Stimulated activated CD8-positive, alpha-beta memory T cell treated with anti-CD3 and anti-CD28 coated beads, Interleukin-7, amount 100 ng/mL, for 24 hours (primary cell): ENCODE measurements at regions not wholly inside any gene's neighbourhood (a gene's known extent, or its start where the extent isn't known, plus 50 kb on each side); places are given as distances from the start of the nearest gene placed in this dataset.

Source experiments
- DNase-seq: peaks from one replicate; pipeline ENCODE4 v3.0.0-alpha.2; 2020; ENCODE audit warnings: low read depth

- no peak for DNase-seq
Measured at GRCh38 chr17:77572065-77572601, 386.4 kb upstream of the TNRC6C start.

GRCh38 chr17:77572851-77573250 is 385.7 kb upstream of the TNRC6C start:
- no peak for DNase-seq

DNA sequence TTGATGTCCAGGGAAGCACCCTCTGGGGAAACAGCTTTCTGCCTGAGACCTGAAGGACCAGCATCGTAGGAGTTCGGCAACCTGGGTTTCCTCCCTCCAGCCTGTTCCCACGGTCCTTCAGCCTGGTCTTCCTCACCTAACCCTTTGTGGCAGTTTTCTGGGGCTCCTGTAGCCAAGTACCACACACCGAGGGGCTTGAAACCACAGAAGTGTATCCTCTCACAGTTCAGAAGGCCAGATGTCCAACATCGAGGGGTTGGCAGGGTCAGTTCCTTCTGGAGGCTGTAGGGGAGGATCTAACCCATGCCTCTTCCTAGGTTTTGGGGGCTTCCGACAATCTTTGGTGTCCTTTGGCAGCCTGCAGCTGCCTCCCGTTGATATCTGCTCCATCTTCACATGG is 381.0 kb upstream of the TNRC6C start:
- no peak for DNase-seq

- DNase-seq = no peak
Measured at GRCh38 chr17:77579131-77579530, 379.4 kb upstream of the TNRC6C start.

GRCh38 chr17:77579682-77580081 is 378.8 kb upstream of the TNRC6C start:
- no peak for DNase-seq

GRCh38 chr17:77580531-77581270 is 377.8 kb upstream of the TNRC6C start:
- no peak for DNase-seq

GRCh38 chr17:77581480-77581879 is 377.0 kb upstream of the TNRC6C start:
- DNase-seq = no peak

DNA sequence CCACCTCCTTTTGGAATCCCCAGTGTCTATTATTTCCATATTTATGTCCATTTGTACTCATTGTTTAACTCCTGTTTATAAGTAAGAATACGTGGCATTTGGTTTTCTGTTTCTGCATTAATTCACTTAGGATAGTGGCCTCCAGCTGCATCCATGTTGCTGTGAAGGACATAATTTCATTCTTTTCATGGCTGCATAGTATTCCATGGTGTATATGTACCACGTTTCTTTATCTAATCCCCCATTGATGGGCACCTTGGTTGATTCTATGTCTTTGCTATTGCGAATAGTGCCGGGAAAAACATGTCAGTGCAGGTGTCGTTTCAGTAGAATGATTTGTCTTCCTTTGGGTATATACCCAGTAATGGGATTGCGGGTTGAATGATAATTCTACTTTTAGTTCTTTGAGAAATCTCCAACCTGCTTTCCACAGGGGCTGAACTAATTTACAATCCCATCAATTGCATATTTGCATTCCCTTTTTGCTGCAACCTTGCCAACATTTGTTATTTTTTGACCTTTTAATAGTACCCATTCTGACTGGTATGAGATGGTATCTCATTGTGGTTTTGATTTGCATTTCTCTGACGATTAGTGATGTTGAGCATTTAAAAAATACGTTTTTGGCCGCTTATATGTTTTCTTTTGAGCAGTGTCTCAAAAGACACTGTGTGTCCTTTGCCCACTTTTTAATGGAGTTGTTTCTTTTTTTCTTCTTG is 373.2 kb upstream of the TNRC6C start:
- no peak for DNase-seq

- DNase-seq = no peak
Measured at GRCh38 chr17:77590951-77591735, 367.4 kb upstream of the TNRC6C start.

GRCh38 chr17:77592106-77592865 is 366.2 kb upstream of the TNRC6C start:
- no peak for DNase-seq

GRCh38 chr17:77593081-77593480 is 365.4 kb upstream of the TNRC6C start:
- DNase-seq = no peak

DNA sequence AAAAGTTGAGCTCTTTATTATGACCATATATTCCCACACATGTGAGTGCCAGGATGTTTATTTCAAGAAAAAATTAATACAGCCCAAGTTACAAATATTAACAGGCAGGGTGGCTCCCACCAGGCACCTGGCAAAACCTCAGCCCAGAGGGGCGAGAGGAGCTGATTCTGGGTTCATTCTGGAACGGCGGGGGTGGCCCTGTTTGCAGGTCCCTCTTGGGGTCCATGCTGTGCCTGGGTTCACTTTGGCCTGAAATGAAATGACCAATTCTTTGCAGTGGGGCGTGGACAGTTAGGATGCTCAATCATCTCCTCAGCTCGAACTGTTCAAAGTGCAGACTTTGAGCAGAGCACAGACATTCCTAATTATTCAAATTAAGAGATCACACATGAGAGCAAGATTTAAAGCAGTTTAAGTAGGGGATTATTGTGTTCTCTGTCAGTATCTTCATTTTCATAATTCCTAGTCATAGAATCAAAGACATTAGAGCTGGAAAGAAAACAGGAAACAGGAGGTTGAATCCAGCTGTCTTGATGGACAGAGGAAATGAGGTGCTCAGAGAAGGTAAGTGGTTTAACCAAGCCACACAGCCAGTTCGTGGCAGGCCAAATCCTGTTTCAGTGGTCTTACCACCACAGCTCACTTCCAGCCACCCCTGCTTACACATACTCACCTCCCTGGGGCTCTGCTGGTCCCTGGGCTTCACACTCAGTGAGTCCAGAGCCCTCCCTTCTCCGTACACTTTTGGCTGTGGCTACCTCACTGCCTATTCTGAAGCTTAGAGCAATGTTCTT is 363.9 kb upstream of the TNRC6C start:
- no peak for DNase-seq

- DNase-seq = no peak
Measured at GRCh38 chr17:77596491-77597417, 361.7 kb upstream of the TNRC6C start.

GRCh38 chr17:77597418-77598240 is 360.9 kb upstream of the TNRC6C start:
- no peak for DNase-seq

- no peak for DNase-seq
Measured at GRCh38 chr17:77598241-77598620, 360.3 kb upstream of the TNRC6C start.

GRCh38 chr17:77599699-77600098 is 358.8 kb upstream of the TNRC6C start:
- no peak for DNase-seq

GRCh38 chr17:77600346-77600745 is 358.2 kb upstream of the TNRC6C start:
- DNase-seq = no peak

DNA sequence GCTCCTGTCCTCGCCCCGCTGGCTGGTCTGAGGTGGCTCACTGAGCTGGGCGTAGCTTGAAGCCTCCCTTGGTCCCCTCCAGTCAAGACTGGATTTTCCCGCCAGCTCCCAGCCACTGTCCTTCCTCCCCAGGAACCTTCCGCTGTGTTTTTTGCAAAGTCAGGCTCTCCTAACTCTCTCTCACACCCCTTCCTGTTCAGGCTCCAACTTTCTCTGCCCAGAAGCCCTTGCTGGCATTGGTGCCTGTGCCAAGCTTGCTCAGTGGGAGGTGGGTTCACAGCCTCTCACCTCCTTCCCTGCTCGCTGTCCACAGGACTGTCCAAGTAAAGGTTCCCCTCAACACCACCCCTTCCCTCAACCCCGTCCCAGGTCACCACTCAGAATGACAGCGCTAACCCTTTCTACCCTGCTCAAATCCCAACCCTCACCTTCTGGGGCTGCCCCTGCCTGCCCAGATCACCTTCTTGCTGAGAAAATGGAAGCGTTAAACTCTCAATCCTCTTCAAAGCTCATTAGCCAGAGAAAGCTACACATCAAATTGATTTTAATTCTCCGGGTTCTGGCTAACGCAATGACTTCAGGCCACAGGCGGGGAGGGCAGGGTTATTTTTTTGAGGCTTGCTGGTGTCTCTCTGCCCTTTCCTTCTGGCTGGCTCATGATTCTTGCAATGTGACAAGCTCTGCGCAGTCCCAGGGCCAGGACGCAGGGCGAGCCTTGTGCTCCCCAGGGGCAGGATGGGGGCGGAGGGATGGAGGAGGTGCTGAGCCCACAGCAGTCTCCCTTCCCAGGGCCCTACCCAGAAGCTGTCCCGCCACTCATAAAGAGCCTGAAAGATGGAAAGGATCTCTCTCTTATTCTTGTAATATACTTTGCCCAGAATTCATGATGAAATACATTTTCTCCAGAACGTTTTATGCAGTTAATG is 357.2 kb upstream of the TNRC6C start:
- no peak for DNase-seq
